ENCODE measurements at regions not wholly inside any gene's neighbourhood (a gene's known extent, or its start where the extent isn't known, plus 50 kb on each side); places are given as distances from the start of the nearest gene placed in this dataset.

GRCh38 chrY:8673896-8674295 is 663.4 kb upstream of the TSPY4 start:
- H4K20me1 ChIP-seq (ENCODE audit: insufficient read depth, low read length), result no peaks in the 10 kb centered on the region
- ATAC-seq (no peak), FAIRE-seq (no peak), DNase-seq (ENCODE audit: low spot score) (no peak)
- H3K9ac ChIP-seq (ENCODE audit: insufficient read depth, low read depth, low read length), result no peak overlapping the region
- intact Hi-C loops (cut with micrococcal nuclease; ENCODE audit: unreplicated experiment), result no loop called here
- BruUV-seq (replicated peaks), result no TSS peak
- H3K79me2 ChIP-seq (ENCODE audit: insufficient read depth, low read length), result no peaks in the 10 kb centered on the region
- CTCF ChIA-PET (ENCODE audit: low intra/inter-chr PET ratio, low total read pairs), result no interaction called here
- no peak overlapping the region for H3K4me3 ChIP-seq (replicated peaks in 1 of 3; ENCODE audit: insufficient read depth in 1 of 3, low read depth in 2 of 3, low read length in 3 of 3)
- in situ Hi-C loops (cut with HindIII; ENCODE audit: extremely low pct_ligation_motif_present, low pct_unique_long_range_greater_than_20kb), result loop anchor here (25.0 kb wide), 1 partner anchor 137 kb away; no protein-coding TSS in a partner anchor
- H3K4me2 ChIP-seq (ENCODE audit: low read depth, low read length), result no peak overlapping the region
- H3K27me3 ChIP-seq (ENCODE audit: control insufficient read depth in 1 of 2, insufficient read depth in 2 of 2, low read length in 2 of 2), result no peaks in the 10 kb centered on the region
- H3K36me3 ChIP-seq (replicated peaks in 1 of 2; ENCODE audit: control insufficient read depth in 1 of 2, insufficient read depth in 2 of 2, low read length in 2 of 2), result no peaks in the 10 kb centered on the region
- peaks cover 22% of the 10 kb centered on the region for H3K9me3 ChIP-seq (ENCODE audit: low read length)
- POLR2A ChIA-PET, result no interaction called here
- H3K27ac ChIP-seq (ENCODE audit: extremely low read length, insufficient read depth, low read length), result no peak overlapping the region
- no peaks in the 10 kb centered on the region for H3K4me1 ChIP-seq (ENCODE audit: insufficient read depth, low read length)
- WGBS (ENCODE audit: low lambda C conversion rate), result 20% methylated on average over 2 of the region's 14 CpGs
- no peak overlapping the region for H2AFZ ChIP-seq (ENCODE audit: low read length)
- TF ChIP-seq PPARG (CRISPR knock-in tag; conservative IDR thresholded peaks at IDR 0.05) (no peak), MYPOP (CRISPR knock-in tag; IDR thresholded peaks at IDR 0.05) (no peak), KMT2B (CRISPR knock-in tag; IDR thresholded peaks at IDR 0.05) (no peak), ZC3H13 (CRISPR knock-in tag; IDR thresholded peaks at IDR 0.05) (no peak), ATAD3A (CRISPR knock-in tag; IDR thresholded peaks at IDR 0.05) (no peak), CBX2 (IDR thresholded peaks at IDR 0.05; ENCODE audit: low read depth, low read length) (no peak), CBX2 (CRISPR knock-in tag; IDR thresholded peaks at IDR 0.05; ENCODE audit: low read depth) (no peak), PRPF4 (IDR thresholded peaks at IDR 0.05; ENCODE audit: low read depth, low read length, poor library complexity, severe bottlenecking) (no peak), NCOA2 (CRISPR knock-in tag; IDR thresholded peaks at IDR 0.05) (no peak), ZBTB10 (CRISPR knock-in tag; IDR thresholded peaks at IDR 0.05; ENCODE audit: borderline replicate concordance) (no peak), ERF (CRISPR knock-in tag; IDR thresholded peaks at IDR 0.05) (no peak), HHEX (CRISPR knock-in tag; IDR thresholded peaks at IDR 0.05) (no peak), AGO1 (IDR thresholded peaks at IDR 0.05; ENCODE audit: low read depth, low read length, poor library complexity, severe bottlenecking) (no peak), ZNF792 (CRISPR knock-in tag; IDR thresholded peaks at IDR 0.05) (no peak), FOSL2 (CRISPR knock-in tag; IDR thresholded peaks at IDR 0.05) (no peak), GABPB1 (CRISPR knock-in tag; IDR thresholded peaks at IDR 0.05) (no peak), ZNF441 (CRISPR knock-in tag; IDR thresholded peaks at IDR 0.05; ENCODE audit: borderline replicate concordance) (no peak), SP4 (CRISPR knock-in tag; IDR thresholded peaks at IDR 0.05) (no peak), FOXJ3 (CRISPR knock-in tag; IDR thresholded peaks at IDR 0.05; ENCODE audit: borderline replicate concordance) (no peak), ZNF121 (CRISPR knock-in tag; IDR thresholded peaks at IDR 0.05) (no peak)

Data from HepG2 (cell line).